ENCODE measurements at regions not wholly inside any gene's neighbourhood (a gene's known extent, or its start where the extent isn't known, plus 50 kb on each side); places are given as distances from the start of the nearest gene placed in this dataset.
A peak's percentile ranks its signal among the peaks of the same experiment; 100 is the strongest.
"Not testable (repeated sequence)": the region's sequence is repeated elsewhere in the genome, so short reads cannot be mapped to it uniquely, and the experiment has no call there.

DNA sequence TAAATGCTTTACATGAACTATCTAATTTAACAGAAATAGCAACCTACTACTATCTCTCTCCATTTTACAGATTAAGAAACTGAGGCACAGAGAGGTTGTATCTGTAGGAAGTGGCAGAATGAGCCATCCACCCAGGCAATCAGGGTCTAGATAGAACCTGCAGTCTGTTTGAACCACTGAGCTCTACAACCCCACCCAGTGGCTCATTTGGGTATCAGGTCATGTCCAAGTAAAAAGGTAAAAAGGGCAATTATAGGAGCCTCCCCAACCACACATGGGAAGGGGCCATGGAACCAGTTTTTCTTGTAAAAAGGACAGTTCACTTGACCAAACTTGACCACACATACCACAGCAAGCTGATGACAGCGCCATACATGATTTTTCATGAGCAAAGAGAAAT, 92.9 kb upstream of the SGCG start:
- Histone ChIP-seq H3K27ac (no peak overlapping the region), H3K36me3 (no peaks in the 10 kb centered on the region), H3K4me3 (no peak overlapping the region), H3K27me3 (peaks cover 0 to 5% (median 0%) of the 10 kb centered on the region in 3 donors), H3K9me3 (peaks cover 0 to 4% (median 0%) of the 10 kb centered on the region in 4 donors), H3K4me1 (no peaks in the 10 kb centered on the region)
- intact Hi-C loops (cut with DNase I; ENCODE audit: low total_unique reads): no loop called here
- DNase-seq: peak in 1 of 2 donors; percentile 23
- TF ChIP-seq, protein P1, sequence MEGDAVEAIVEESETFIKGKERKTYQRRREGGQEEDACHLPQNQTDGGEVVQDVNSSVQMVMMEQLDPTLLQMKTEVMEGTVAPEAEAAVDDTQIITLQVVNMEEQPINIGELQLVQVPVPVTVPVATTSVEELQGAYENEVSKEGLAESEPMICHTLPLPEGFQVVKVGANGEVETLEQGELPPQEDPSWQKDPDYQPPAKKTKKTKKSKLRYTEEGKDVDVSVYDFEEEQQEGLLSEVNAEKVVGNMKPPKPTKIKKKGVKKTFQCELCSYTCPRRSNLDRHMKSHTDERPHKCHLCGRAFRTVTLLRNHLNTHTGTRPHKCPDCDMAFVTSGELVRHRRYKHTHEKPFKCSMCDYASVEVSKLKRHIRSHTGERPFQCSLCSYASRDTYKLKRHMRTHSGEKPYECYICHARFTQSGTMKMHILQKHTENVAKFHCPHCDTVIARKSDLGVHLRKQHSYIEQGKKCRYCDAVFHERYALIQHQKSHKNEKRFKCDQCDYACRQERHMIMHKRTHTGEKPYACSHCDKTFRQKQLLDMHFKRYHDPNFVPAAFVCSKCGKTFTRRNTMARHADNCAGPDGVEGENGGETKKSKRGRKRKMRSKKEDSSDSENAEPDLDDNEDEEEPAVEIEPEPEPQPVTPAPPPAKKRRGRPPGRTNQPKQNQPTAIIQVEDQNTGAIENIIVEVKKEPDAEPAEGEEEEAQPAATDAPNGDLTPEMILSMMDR (IDR thresholded peaks at IDR 0.05): peak in 1 of 7 experiments; percentile 12
- no peak for TF ChIP-seq EP300 (IDR thresholded peaks at IDR 0.05)
- 48 to 74% (median 57%) methylated on average over 1 of the region's 1 CpG for WGBS, 5 donors

GRCh38 chr13:23098161-23098907, 82.4 kb upstream of the SGCG start:
- Histone ChIP-seq H3K4me1 (no peaks in the 10 kb centered on the region), H3K36me3 (no peaks in the 10 kb centered on the region), H3K27ac (no peak overlapping the region), H3K27me3 (peaks cover 0 to 5% (median 0%) of the 10 kb centered on the region in 3 donors), H3K4me3 (no peak overlapping the region), H3K9me3 (peaks cover 0 to 5% (median 0%) of the 10 kb centered on the region in 4 donors)
- intact Hi-C loops (cut with DNase I; ENCODE audit: low total_unique reads): no loop called here
- TF ChIP-seq POLR2AphosphoS5 (IDR thresholded peaks at IDR 0.05) (no peak), EP300 (IDR thresholded peaks at IDR 0.05) (no peak), POLR2A (IDR thresholded peaks at IDR 0.05) (no peak)
- TF ChIP-seq, protein P1 (IDR thresholded peaks at IDR 0.05): no peak
- 80 to 88% (median 85%) methylated on average over 7 of the region's 7 CpGs for WGBS, 5 donors
- no peak for DNase-seq

GRCh38 chr13:23105051-23105450, 75.7 kb upstream of the SGCG start:
- H3K4me3 ChIP-seq: no peak overlapping the region
- no peak for TF ChIP-seq POLR2AphosphoS5 (IDR thresholded peaks at IDR 0.05)
- TF ChIP-seq, protein P1 (IDR thresholded peaks at IDR 0.05): no peak
- TF ChIP-seq EP300 (IDR thresholded peaks at IDR 0.05): no peak
- no peak for TF ChIP-seq POLR2A (IDR thresholded peaks at IDR 0.05)
- H3K27me3 ChIP-seq: no peaks in the 10 kb centered on the region
- DNase-seq: no peak
- H3K27ac ChIP-seq: no peak overlapping the region
- no peaks in the 10 kb centered on the region for H3K4me1 ChIP-seq
- no peaks in the 10 kb centered on the region for H3K36me3 ChIP-seq
- WGBS, 5 donors: 36 to 55% (median 44%) methylated on average over 3 of the region's 3 CpGs
- H3K9me3 ChIP-seq: peaks cover 0 to 5% (median 0%) of the 10 kb centered on the region in 4 donors
- intact Hi-C loops (cut with DNase I; ENCODE audit: low total_unique reads): no loop called here

DNA sequence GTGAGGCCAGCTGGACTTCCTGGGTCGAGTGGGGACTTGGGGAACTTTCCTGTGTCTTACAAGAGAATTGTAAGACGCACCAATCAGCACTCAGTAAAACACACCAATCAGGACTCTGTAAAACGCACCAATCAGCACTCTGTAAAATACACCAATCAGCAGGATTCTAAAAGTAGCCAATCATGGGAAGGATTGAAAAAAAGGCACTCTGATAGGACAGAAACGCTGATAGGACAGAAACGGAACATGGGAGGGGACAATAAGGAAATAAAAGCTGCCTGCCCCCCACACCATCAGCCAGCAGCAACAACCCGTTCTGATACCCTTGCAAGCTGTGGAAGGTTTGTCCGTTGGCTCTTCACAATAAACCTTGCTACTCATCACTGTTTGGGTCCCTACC, 73.1 kb upstream of the SGCG start:
- no peak overlapping the region for H3K4me3 ChIP-seq
- DNase-seq: no peak
- H3K9me3 ChIP-seq: no peaks in the 10 kb centered on the region
- intact Hi-C loops (cut with DNase I; ENCODE audit: low total_unique reads): no loop called here
- WGBS, 5 donors: 76 to 83% (median 82%) methylated on average over 7 of the region's 7 CpGs
- H3K27me3 ChIP-seq: no peaks in the 10 kb centered on the region
- H3K4me1 ChIP-seq: no peaks in the 10 kb centered on the region
- H3K36me3 ChIP-seq: no peaks in the 10 kb centered on the region
- TF ChIP-seq EP300 (IDR thresholded peaks at IDR 0.05): no peak
- no peak overlapping the region for H3K27ac ChIP-seq

DNA sequence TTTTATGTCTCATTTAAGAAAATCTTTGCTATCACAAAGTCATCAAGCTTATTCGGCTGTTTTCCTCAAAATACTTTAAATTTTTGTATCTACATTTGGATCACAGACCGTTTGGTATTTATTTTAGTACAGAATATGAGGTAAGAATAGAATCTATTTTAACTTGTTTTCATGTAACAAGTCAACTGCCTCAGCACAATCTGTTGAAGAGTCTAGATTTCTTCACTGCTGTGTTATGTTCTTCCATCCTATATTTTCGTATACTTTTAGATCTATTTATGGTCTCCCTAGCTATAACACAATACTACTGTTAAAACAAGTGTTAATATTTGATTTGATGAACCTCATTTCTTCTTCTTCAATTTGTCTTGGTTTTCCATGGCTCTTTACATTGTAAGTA, 61.6 kb upstream of the SGCG start:
- Histone ChIP-seq H3K4me1 (no peaks in the 10 kb centered on the region), H3K36me3 (no peaks in the 10 kb centered on the region), H3K9me3 (peaks cover 0 to 11% (median 5%) of the 10 kb centered on the region in 4 donors), H3K27me3 (no peaks in the 10 kb centered on the region), H3K4me3 (no peak overlapping the region), H3K27ac (no peak overlapping the region)
- TF ChIP-seq POLR2A (IDR thresholded peaks at IDR 0.05): no peak
- TF ChIP-seq, protein P1 (IDR thresholded peaks at IDR 0.05): no peak
- no peak for TF ChIP-seq POLR2AphosphoS5 (IDR thresholded peaks at IDR 0.05)
- no peak for TF ChIP-seq EP300 (IDR thresholded peaks at IDR 0.05)
- DNase-seq: no peak
- intact Hi-C loops (cut with DNase I; ENCODE audit: low total_unique reads): no loop called here
- WGBS, 5 donors: 67 to 80% (median 78%) methylated on average over 3 of the region's 3 CpGs

- not testable (repeated sequence) for H3K4me3 ChIP-seq, H3K4me1 ChIP-seq
- 87 to 96% (median 92%) methylated on average over 9 to 26 of the region's 26 CpGs for WGBS, 5 donors
These were observed 53.2 kb upstream of the SGCG start for GRCh38 chr13:23127540-23127939.

More at GRCh38 chr13:23127540-23127939, 53.2 kb upstream of the SGCG start:
- H3K36me3 ChIP-seq; intact Hi-C loops (cut with DNase I; ENCODE audit: low total_unique reads); DNase-seq; H3K9me3 ChIP-seq; H3K27ac ChIP-seq; H3K27me3 ChIP-seq: not testable (repeated sequence)
